Activated CD8-positive, alpha-beta T cell treated with anti-CD3 and anti-CD28 coated beads for 36 hours (primary cell): ENCODE measurements at regions not wholly inside any gene's neighbourhood (a gene's known extent, or its start where the extent isn't known, plus 50 kb on each side); places are given as distances from the start of the nearest gene placed in this dataset.

Experiments
- ATAC-seq: fragments of 200-7000 bp; cut with Tn5 transposase; one replicate; pipeline ENCODE4 v1.10.0; 2021; ENCODE audit warnings: mild to moderate bottlenecking, moderate library complexity
- CTCF ChIA-PET: fragments of 350-600 bp; sonication (Branson Sonifier 250); formaldehyde crosslinking; loops from one replicate; lab custom pipeline; 2021; ENCODE audit warnings: antibody characterized with exemption; lab: Charles Lee
- POLR2A ChIA-PET: fragments of 350-600 bp; sonication (Branson Sonifier 250); formaldehyde crosslinking; loops from one replicate; lab custom pipeline; 2021; ENCODE audit warnings: antibody characterized with exemption; lab: Charles Lee
- DNase-seq: peaks from one replicate; pipeline ENCODE4 v3.0.0-alpha.2; 2020
- H3K27ac Mint-ChIP-seq: one replicate; pipeline ENCODE4 v1.8.0; 2021; ENCODE audit warnings: mild to moderate bottlenecking, mixed read lengths
- H3K27me3 Mint-ChIP-seq: one replicate; pipeline ENCODE4 v1.8.0; 2021; ENCODE audit warnings: mixed read lengths
- H3K36me3 Mint-ChIP-seq: one replicate; pipeline ENCODE4 v1.8.0; 2021; ENCODE audit warnings: low read depth, mixed read lengths
- H3K4me1 Mint-ChIP-seq: one replicate; pipeline ENCODE4 v1.8.0; 2021; ENCODE audit warnings: low read depth, mixed read lengths
- H3K4me3 Mint-ChIP-seq: one replicate; pipeline ENCODE4 v1.8.0; 2021; ENCODE audit warnings: mild to moderate bottlenecking, moderate library complexity, mixed read lengths
- H3K9me3 Mint-ChIP-seq: one replicate; pipeline ENCODE4 v1.8.0; 2021; ENCODE audit warnings: mixed read lengths
- intact Hi-C: fragments of 100-400 bp; cut with micrococcal nuclease; formaldehyde crosslinking; loops from one replicate; pipeline ENCODE4 v1.10.0; 2022
- TF ChIP-seq, protein P1 (sequence below): fragments of 200-600 bp; IDR thresholded peaks from one replicate; pipeline ENCODE4 v1.8.0; 2022; ENCODE audit warnings: antibody characterized with exemption, mild to moderate bottlenecking

GRCh38 chr9:75369989-75370388, 281.7 kb downstream of the OSTF1 start:
- POLR2A ChIA-PET = no interaction called here
- TF ChIP-seq, protein P1, sequence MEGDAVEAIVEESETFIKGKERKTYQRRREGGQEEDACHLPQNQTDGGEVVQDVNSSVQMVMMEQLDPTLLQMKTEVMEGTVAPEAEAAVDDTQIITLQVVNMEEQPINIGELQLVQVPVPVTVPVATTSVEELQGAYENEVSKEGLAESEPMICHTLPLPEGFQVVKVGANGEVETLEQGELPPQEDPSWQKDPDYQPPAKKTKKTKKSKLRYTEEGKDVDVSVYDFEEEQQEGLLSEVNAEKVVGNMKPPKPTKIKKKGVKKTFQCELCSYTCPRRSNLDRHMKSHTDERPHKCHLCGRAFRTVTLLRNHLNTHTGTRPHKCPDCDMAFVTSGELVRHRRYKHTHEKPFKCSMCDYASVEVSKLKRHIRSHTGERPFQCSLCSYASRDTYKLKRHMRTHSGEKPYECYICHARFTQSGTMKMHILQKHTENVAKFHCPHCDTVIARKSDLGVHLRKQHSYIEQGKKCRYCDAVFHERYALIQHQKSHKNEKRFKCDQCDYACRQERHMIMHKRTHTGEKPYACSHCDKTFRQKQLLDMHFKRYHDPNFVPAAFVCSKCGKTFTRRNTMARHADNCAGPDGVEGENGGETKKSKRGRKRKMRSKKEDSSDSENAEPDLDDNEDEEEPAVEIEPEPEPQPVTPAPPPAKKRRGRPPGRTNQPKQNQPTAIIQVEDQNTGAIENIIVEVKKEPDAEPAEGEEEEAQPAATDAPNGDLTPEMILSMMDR = no peak
- Mint-ChIP-seq H3K27ac (no peak overlapping the region), H3K27me3 (no peaks in the 10 kb centered on the region), H3K4me3 (no peak overlapping the region), H3K9me3 (no peaks in the 10 kb centered on the region), H3K4me1 (no peaks in the 10 kb centered on the region), H3K36me3 (no peaks in the 10 kb centered on the region)
- no peak for DNase-seq
- intact Hi-C loops = no loop called here
- CTCF ChIA-PET = no interaction called here
- no peak for ATAC-seq

GRCh38 chr9:75372499-75373268, 284.4 kb downstream of the OSTF1 start:
- CTCF ChIA-PET = no interaction called here
- Mint-ChIP-seq H3K27ac (no peak overlapping the region), H3K4me3 (no peak overlapping the region), H3K27me3 (no peaks in the 10 kb centered on the region), H3K9me3 (no peaks in the 10 kb centered on the region), H3K36me3 (no peaks in the 10 kb centered on the region), H3K4me1 (no peaks in the 10 kb centered on the region)
- POLR2A ChIA-PET = no interaction called here
- TF ChIP-seq, protein P1 = no peak
- ATAC-seq (no peak), DNase-seq (no peak)
- intact Hi-C loops = no loop called here

DNA sequence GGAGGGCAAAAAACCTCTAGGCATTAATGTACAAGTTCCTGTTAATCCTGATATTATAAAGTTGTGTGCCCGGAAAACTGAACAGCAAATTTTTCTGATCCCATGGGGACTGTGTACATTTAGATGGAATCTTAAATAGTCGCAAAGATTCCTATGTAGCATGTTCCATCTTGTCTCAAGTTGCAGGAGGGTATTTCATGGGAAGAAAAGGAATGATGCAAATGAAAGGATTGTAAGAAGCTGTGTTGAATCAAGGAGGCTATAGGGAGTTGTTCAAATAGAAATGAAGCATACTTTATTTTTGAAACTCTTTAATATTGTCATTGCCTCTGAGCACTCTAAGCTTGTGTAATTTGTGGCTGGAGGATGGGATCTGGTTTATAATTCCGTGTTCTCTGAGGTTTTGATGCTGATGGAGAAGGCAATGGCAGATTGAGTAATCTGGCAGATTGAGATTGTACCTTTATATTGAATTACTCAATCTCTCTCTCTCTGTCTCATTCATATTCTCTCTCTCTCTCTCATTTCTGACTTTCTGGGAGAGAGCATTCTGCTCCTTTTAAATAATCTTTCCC, 288.5 kb downstream of the OSTF1 start:
- H3K27ac Mint-ChIP-seq = no peak overlapping the region
- ATAC-seq (no peak), DNase-seq (no peak)
- peaks cover 1% of the 10 kb centered on the region for H3K27me3 Mint-ChIP-seq
- no peaks in the 10 kb centered on the region for H3K4me1 Mint-ChIP-seq
- ChIA-PET CTCF (interaction anchor here (0.6 kb wide), 1 partner anchor 78 kb away, joined by 3 read pairs; no protein-coding TSS in a partner anchor), POLR2A (no interaction called here)
- intact Hi-C loops = no loop called here
- H3K4me3 Mint-ChIP-seq = no peak overlapping the region
- no peaks in the 10 kb centered on the region for H3K36me3 Mint-ChIP-seq
- TF ChIP-seq, protein P1 = no peak
- H3K9me3 Mint-ChIP-seq = no peaks in the 10 kb centered on the region

DNA sequence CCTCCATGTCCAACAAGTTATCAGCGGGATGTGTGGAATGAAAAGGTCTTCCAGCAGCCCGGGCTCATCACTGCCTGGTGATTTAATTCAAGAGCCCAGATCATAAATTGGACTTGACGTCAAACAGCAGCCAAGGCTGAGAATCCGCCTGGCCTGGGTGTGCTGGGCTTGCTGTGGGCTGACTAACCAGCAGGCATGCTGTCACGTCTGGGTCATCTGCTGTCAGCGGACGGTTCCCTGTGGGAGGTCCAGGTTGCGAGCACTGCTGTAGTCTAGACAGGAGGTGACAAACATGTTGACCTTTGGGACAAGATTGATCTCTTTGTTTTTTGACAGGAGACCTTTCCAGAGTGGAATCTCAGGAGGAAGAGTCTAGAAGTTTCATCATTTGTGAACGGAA, 289.7 kb downstream of the OSTF1 start:
- peaks cover 1% of the 10 kb centered on the region for H3K27me3 Mint-ChIP-seq
- no peak overlapping the region for H3K4me3 Mint-ChIP-seq
- TF ChIP-seq, protein P1 = no peak

DNA sequence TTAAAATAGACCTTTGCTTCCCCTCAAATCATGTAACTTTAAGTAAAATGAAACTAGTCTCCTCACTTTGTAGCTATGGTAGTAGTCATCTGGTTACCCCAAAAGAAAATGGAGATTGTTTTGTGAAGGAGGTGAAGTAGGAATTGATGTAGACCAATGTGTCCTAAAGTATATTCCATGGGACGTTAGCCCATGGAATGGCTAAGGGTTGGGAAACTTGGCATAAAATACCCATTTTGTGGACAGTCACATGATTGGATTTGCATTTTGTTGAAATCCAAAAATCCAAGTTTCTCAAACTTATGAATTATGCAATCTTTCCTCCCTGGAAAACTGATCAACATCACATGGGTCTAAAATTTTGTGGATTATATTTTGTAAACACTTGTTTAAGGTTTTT, 290.6 kb downstream of the OSTF1 start:
- DNase-seq = no peak
- Mint-ChIP-seq H3K27ac (no peak overlapping the region), H3K27me3 (peaks cover 1% of the 10 kb centered on the region), H3K4me1 (no peaks in the 10 kb centered on the region), H3K9me3 (no peaks in the 10 kb centered on the region), H3K4me3 (no peak overlapping the region), H3K36me3 (no peaks in the 10 kb centered on the region)
- POLR2A ChIA-PET = no interaction called here
- intact Hi-C loops = no loop called here
- CTCF ChIA-PET = no interaction called here
- TF ChIP-seq, protein P1 = no peak
- ATAC-seq = no peak

More for the DNA sequence above, 289.7 kb downstream of the OSTF1 start:
- DNase-seq (no peak), ATAC-seq (no peak)
- POLR2A ChIA-PET = no interaction called here
- H3K9me3 Mint-ChIP-seq = no peaks in the 10 kb centered on the region
- CTCF ChIA-PET = no interaction called here
- no peaks in the 10 kb centered on the region for H3K4me1 Mint-ChIP-seq
- intact Hi-C loops = no loop called here
- H3K27ac Mint-ChIP-seq = no peak overlapping the region
- H3K36me3 Mint-ChIP-seq = no peaks in the 10 kb centered on the region
